Uterus (tissue), 3 donors: ENCODE measurements at regions not wholly inside any gene's neighbourhood (a gene's known extent, or its start where the extent isn't known, plus 50 kb on each side); places are given as distances from the start of the nearest gene placed in this dataset.

ENCODE experiments used
- DNase-seq, 2 donors: peaks; one replicate each; pipeline ENCODE4 v3.0.0-alpha.2; 2019 to 2020
- H3K27ac ChIP-seq, 2 donors: fragments of 200-600 bp; sonication (generic); 1 replicate in 1 of 2; 2 replicates in 1 of 2; pipeline ENCODE4 v1.5.1; 2016 to 2018
- H3K27me3 ChIP-seq, 2 donors: fragments of 200-600 bp; sonication (generic); one replicate each; pipeline ENCODE4 v1.5.1; 2018 to 2019; ENCODE audit warnings: control low read depth in 1 of 2
- H3K36me3 ChIP-seq, 2 donors: fragments of 200-600 bp; sonication (generic); one replicate each; pipeline ENCODE4 v1.5.1; 2019; ENCODE audit warnings: control low read depth in 1 of 2
- H3K4me1 ChIP-seq, 2 donors: fragments of 200-600 bp; sonication (generic); one replicate each; pipeline ENCODE4 v1.5.1; 2018 to 2019; ENCODE audit warnings: control low read depth in 1 of 2
- H3K4me3 ChIP-seq, 2 donors: fragments of 200-600 bp; sonication (generic); 1 replicate in 1 of 2; 2 replicates in 1 of 2; pipeline ENCODE4 v1.5.1; 2018 to 2019; ENCODE audit warnings: mild to moderate bottlenecking in 1 of 2
- H3K9me3 ChIP-seq, 2 donors: fragments of 200-600 bp; sonication (generic); one replicate each; pipeline ENCODE4 v1.5.1; 2019; ENCODE audit warnings: control low read depth in 1 of 2
- CTCF ChIP-seq, 4 experiments: fragments of 200-600 bp in 2 of 4; fragments of 450-650 bp in 2 of 4; sonication (generic) in 2 of 4; IDR thresholded peaks; one replicate each; pipeline ENCODE4 v1.5.1; 2016 to 2019; ENCODE audit warnings: antibody characterized with exemption in 4 of 4, mild to moderate bottlenecking in 2 of 4, moderate library complexity in 1 of 4
- POLR2A ChIP-seq, 2 donors: fragments of 450-650 bp; IDR thresholded peaks; one replicate each; pipeline ENCODE4 v1.6.1; 2016; ENCODE audit warnings: antibody characterized with exemption in 2 of 2, mild to moderate bottlenecking in 1 of 2, moderate library complexity in 1 of 2
- intact Hi-C: fragments of 100-400 bp; cut with DNase I; formaldehyde crosslinking; loops from one replicate; pipeline ENCODE4 v1.15.1; 2023; ENCODE audit warnings: low total_unique reads
- donor health status: DM: yes; HTN: yes; CAD: no.

- Histone ChIP-seq H3K4me3 (no peak overlapping the region), H3K9me3 (no peaks in the 10 kb centered on the region), H3K36me3 (no peaks in the 10 kb centered on the region), H3K4me1 (no peaks in the 10 kb centered on the region), H3K27me3 (no peaks in the 10 kb centered on the region), H3K27ac (no peak overlapping the region)
- TF ChIP-seq CTCF (IDR thresholded peaks at IDR 0.05) (no peak), POLR2A (IDR thresholded peaks at IDR 0.05) (no peak)
- intact Hi-C loops, result no loop called here
- no peak for DNase-seq
Observed at GRCh38 chrX:87727620-87728019, 210.0 kb downstream of the KLHL4 start.

- intact Hi-C loops, result no loop called here
- Histone ChIP-seq H3K36me3 (no peaks in the 10 kb centered on the region), H3K27me3 (no peaks in the 10 kb centered on the region), H3K27ac (no peak overlapping the region), H3K4me3 (no peak overlapping the region), H3K9me3 (no peaks in the 10 kb centered on the region), H3K4me1 (no peaks in the 10 kb centered on the region)
- TF ChIP-seq CTCF (IDR thresholded peaks at IDR 0.05) (no peak), POLR2A (IDR thresholded peaks at IDR 0.05) (no peak)
- no peak for DNase-seq
Observed at GRCh38 chrX:87728024-87728423, 210.4 kb downstream of the KLHL4 start.

- Histone ChIP-seq H3K27ac (no peak overlapping the region), H3K4me3 (no peak overlapping the region), H3K9me3 (no peaks in the 10 kb centered on the region), H3K4me1 (no peaks in the 10 kb centered on the region), H3K36me3 (no peaks in the 10 kb centered on the region), H3K27me3 (no peaks in the 10 kb centered on the region)
- intact Hi-C loops, result no loop called here
- DNase-seq, result no peak
- no peak for TF ChIP-seq POLR2A (IDR thresholded peaks at IDR 0.05)
- TF ChIP-seq CTCF (IDR thresholded peaks at IDR 0.05), result no peak
Observed at GRCh38 chrX:87728459-87728858, 210.9 kb downstream of the KLHL4 start.

GRCh38 chrX:87732133-87732532 lies 214.5 kb downstream of the KLHL4 start:
- Histone ChIP-seq H3K4me3 (no peak overlapping the region), H3K27me3 (no peaks in the 10 kb centered on the region), H3K27ac (no peak overlapping the region), H3K36me3 (no peaks in the 10 kb centered on the region), H3K4me1 (no peaks in the 10 kb centered on the region), H3K9me3 (no peaks in the 10 kb centered on the region)
- no peak for DNase-seq
- intact Hi-C loops, result no loop called here
- TF ChIP-seq CTCF (IDR thresholded peaks at IDR 0.05) (no peak), POLR2A (IDR thresholded peaks at IDR 0.05) (no peak)

- no peaks in the 10 kb centered on the region for H3K9me3 ChIP-seq
- H3K27me3 ChIP-seq, result no peaks in the 10 kb centered on the region
- intact Hi-C loops, result no loop called here
- H3K4me1 ChIP-seq, result no peaks in the 10 kb centered on the region
- no peak overlapping the region for H3K27ac ChIP-seq
- H3K4me3 ChIP-seq, result no peak overlapping the region
- no peaks in the 10 kb centered on the region for H3K36me3 ChIP-seq
- TF ChIP-seq POLR2A (IDR thresholded peaks at IDR 0.05) (no peak), CTCF (IDR thresholded peaks at IDR 0.05) (no peak)
- DNase-seq, result no peak
Observed at GRCh38 chrX:87736576-87736975, 219.0 kb downstream of the KLHL4 start.
